ENCODE measurements at regions not wholly inside any gene's neighbourhood (a gene's known extent, or its start where the extent isn't known, plus 50 kb on each side); places are given as distances from the start of the nearest gene placed in this dataset.

DNA sequence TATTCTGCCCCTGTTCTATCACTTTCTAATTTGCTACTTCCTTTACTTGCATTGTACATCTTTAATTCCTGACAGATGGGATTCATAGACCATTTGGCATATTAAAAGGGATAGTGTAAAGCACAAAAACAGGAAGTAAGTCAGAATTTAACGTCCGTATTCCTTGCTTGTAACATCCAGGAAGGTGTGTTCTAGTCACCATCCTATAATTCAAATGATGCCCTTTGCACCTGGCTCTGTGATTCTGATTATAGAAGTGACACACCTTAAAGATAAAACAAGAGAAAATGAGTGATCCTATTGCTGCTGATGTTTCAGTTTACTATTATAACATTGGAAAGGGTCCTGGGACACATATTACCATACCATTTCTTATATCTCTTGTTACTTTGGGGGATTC lies 238.7 kb upstream of the NR3C2 start:
- DNase-seq (ENCODE audit: unreplicated experiment): no peak
- Mint-ChIP-seq H3K4me3 (ENCODE audit: unreplicated experiment) (no peak overlapping the region), H3K36me3 (ENCODE audit: insufficient read depth, unreplicated experiment) (no peaks in the 10 kb centered on the region), H3K27ac (ENCODE audit: low read depth, unreplicated experiment) (no peak overlapping the region), H3K27me3 (ENCODE audit: insufficient read depth, unreplicated experiment) (no peaks in the 10 kb centered on the region), H3K4me1 (ENCODE audit: insufficient read depth, unreplicated experiment) (peaks cover 8% of the 10 kb centered on the region), H3K9me3 (ENCODE audit: unreplicated experiment) (peaks cover 7% of the 10 kb centered on the region)
- BruUV-seq (replicated peaks): no TSS peak
- intact Hi-C loops (cut with micrococcal nuclease): no loop called here
- TF ChIP-seq, protein P1, sequence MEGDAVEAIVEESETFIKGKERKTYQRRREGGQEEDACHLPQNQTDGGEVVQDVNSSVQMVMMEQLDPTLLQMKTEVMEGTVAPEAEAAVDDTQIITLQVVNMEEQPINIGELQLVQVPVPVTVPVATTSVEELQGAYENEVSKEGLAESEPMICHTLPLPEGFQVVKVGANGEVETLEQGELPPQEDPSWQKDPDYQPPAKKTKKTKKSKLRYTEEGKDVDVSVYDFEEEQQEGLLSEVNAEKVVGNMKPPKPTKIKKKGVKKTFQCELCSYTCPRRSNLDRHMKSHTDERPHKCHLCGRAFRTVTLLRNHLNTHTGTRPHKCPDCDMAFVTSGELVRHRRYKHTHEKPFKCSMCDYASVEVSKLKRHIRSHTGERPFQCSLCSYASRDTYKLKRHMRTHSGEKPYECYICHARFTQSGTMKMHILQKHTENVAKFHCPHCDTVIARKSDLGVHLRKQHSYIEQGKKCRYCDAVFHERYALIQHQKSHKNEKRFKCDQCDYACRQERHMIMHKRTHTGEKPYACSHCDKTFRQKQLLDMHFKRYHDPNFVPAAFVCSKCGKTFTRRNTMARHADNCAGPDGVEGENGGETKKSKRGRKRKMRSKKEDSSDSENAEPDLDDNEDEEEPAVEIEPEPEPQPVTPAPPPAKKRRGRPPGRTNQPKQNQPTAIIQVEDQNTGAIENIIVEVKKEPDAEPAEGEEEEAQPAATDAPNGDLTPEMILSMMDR (IDR thresholded peaks at IDR 0.05; ENCODE audit: unreplicated experiment): no peak
- ChIA-PET POLR2A (no interaction called here), CTCF (interaction anchor here (1.2 kb wide), 1 partner anchor 11 kb away, joined by 4 read pairs; no protein-coding TSS in a partner anchor)

- intact Hi-C loops (cut with micrococcal nuclease): no loop called here
- TF ChIP-seq, protein P1 (IDR thresholded peaks at IDR 0.05; ENCODE audit: unreplicated experiment): no peak
- H3K27me3 Mint-ChIP-seq (ENCODE audit: insufficient read depth, unreplicated experiment): no peaks in the 10 kb centered on the region
- no peaks in the 10 kb centered on the region for H3K4me1 Mint-ChIP-seq (ENCODE audit: insufficient read depth, unreplicated experiment)
- DNase-seq (ENCODE audit: unreplicated experiment): no peak
- CTCF ChIA-PET: interaction anchor here (0.6 kb wide), 1 partner anchor 260 kb away, joined by 3 read pairs; no protein-coding TSS in a partner anchor
- BruUV-seq (replicated peaks): no TSS peak
- H3K36me3 Mint-ChIP-seq (ENCODE audit: insufficient read depth, unreplicated experiment): no peaks in the 10 kb centered on the region
- H3K4me3 Mint-ChIP-seq (ENCODE audit: unreplicated experiment): no peak overlapping the region
- POLR2A ChIA-PET: no interaction called here
- no peak overlapping the region for H3K27ac Mint-ChIP-seq (ENCODE audit: low read depth, unreplicated experiment)
- H3K9me3 Mint-ChIP-seq (ENCODE audit: unreplicated experiment): no peaks in the 10 kb centered on the region
Measured at GRCh38 chr4:148676344-148676743, 234.1 kb upstream of the NR3C2 start.

GRCh38 chr4:148674876-148675275 lies 232.7 kb upstream of the NR3C2 start:
- Mint-ChIP-seq H3K4me1 (ENCODE audit: insufficient read depth, unreplicated experiment) (no peaks in the 10 kb centered on the region), H3K4me3 (ENCODE audit: unreplicated experiment) (no peak overlapping the region), H3K36me3 (ENCODE audit: insufficient read depth, unreplicated experiment) (no peaks in the 10 kb centered on the region), H3K27ac (ENCODE audit: low read depth, unreplicated experiment) (no peak overlapping the region), H3K27me3 (ENCODE audit: insufficient read depth, unreplicated experiment) (no peaks in the 10 kb centered on the region), H3K9me3 (ENCODE audit: unreplicated experiment) (no peaks in the 10 kb centered on the region)
- ChIA-PET CTCF (no interaction called here), POLR2A (no interaction called here)
- DNase-seq (ENCODE audit: unreplicated experiment): no peak
- TF ChIP-seq, protein P1 (IDR thresholded peaks at IDR 0.05; ENCODE audit: unreplicated experiment): no peak
- no TSS peak for BruUV-seq (replicated peaks)
- intact Hi-C loops (cut with micrococcal nuclease): no loop called here

GRCh38 chr4:148664636-148665035 lies 222.4 kb upstream of the NR3C2 start:
- Mint-ChIP-seq H3K4me3 (ENCODE audit: unreplicated experiment) (no peak overlapping the region), H3K9me3 (ENCODE audit: unreplicated experiment) (peaks cover 11% of the 10 kb centered on the region), H3K36me3 (ENCODE audit: insufficient read depth, unreplicated experiment) (no peaks in the 10 kb centered on the region), H3K27me3 (ENCODE audit: insufficient read depth, unreplicated experiment) (no peaks in the 10 kb centered on the region), H3K4me1 (ENCODE audit: insufficient read depth, unreplicated experiment) (no peaks in the 10 kb centered on the region), H3K27ac (ENCODE audit: low read depth, unreplicated experiment) (no peak overlapping the region)
- DNase-seq (ENCODE audit: unreplicated experiment): no peak
- TF ChIP-seq, protein P1 (IDR thresholded peaks at IDR 0.05; ENCODE audit: unreplicated experiment): no peak
- ChIA-PET POLR2A (no interaction called here), CTCF (no interaction called here)
- intact Hi-C loops (cut with micrococcal nuclease): no loop called here
- no TSS peak for BruUV-seq (replicated peaks)
